ENCODE measurements at regions not wholly inside any gene's neighbourhood (a gene's known extent, or its start where the extent isn't known, plus 50 kb on each side); places are given as distances from the start of the nearest gene placed in this dataset.

DNA sequence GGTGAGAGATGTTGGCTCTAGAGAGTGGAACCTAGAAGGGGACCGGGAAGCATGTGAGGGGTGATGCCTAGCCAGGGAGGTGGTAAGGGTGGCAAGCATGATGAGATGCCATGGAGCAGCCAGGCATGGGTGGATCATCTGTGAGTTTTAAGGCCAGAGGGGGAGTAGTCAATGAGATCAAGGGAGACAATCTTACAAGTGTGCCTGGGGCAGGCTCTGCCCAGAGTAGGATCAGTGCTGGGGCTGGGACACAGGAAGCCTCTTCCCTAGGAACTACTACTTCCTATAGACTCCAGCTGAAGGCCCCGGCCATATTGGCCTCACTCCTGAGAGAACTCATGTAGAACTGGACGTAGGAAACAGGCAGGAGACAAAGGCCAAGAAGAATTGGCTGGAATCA, 192.4 kb upstream of the CSF3R start:
- H3K9me3 ChIP-seq (ENCODE audit: low read depth, low read length, poor library complexity, severe bottlenecking): no peaks in the 10 kb centered on the region
- POLR2A ChIA-PET (ENCODE audit: low non-redundant PET): no interaction called here
- H3K27ac ChIP-seq (ENCODE audit: low read depth, low read length, poor library complexity, severe bottlenecking): no peak overlapping the region
- no peaks in the 10 kb centered on the region for H3K36me3 ChIP-seq (ENCODE audit: insufficient read depth, low read length, poor library complexity, severe bottlenecking)
- intact Hi-C loops (cut with micrococcal nuclease; ENCODE audit: unreplicated experiment): no loop called here
- peaks cover 80% of the 10 kb centered on the region for H3K27me3 ChIP-seq (replicated peaks; ENCODE audit: insufficient read depth, low read depth, low read length, poor library complexity)
- BruUV-seq (replicated peaks): no TSS peak
- H3K4me1 ChIP-seq (ENCODE audit: insufficient read depth, low read length, poor library complexity, severe bottlenecking): no peaks in the 10 kb centered on the region
- no peak overlapping the region for H3K4me3 ChIP-seq (ENCODE audit: low read depth, low read length, poor library complexity, severe bottlenecking)
- CTCF ChIA-PET: no interaction called here
- no peak for TF ChIP-seq EZH2 (IDR thresholded peaks at IDR 0.05; ENCODE audit: borderline replicate concordance, low read depth, low read length, poor library complexity, severe bottlenecking)
- TF ChIP-seq, protein P1, sequence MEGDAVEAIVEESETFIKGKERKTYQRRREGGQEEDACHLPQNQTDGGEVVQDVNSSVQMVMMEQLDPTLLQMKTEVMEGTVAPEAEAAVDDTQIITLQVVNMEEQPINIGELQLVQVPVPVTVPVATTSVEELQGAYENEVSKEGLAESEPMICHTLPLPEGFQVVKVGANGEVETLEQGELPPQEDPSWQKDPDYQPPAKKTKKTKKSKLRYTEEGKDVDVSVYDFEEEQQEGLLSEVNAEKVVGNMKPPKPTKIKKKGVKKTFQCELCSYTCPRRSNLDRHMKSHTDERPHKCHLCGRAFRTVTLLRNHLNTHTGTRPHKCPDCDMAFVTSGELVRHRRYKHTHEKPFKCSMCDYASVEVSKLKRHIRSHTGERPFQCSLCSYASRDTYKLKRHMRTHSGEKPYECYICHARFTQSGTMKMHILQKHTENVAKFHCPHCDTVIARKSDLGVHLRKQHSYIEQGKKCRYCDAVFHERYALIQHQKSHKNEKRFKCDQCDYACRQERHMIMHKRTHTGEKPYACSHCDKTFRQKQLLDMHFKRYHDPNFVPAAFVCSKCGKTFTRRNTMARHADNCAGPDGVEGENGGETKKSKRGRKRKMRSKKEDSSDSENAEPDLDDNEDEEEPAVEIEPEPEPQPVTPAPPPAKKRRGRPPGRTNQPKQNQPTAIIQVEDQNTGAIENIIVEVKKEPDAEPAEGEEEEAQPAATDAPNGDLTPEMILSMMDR (conservative IDR thresholded peaks at IDR 0.05; ENCODE audit: low read depth, low read length): no peak
- DNase-seq (ENCODE audit: low spot score): no peak

DNA sequence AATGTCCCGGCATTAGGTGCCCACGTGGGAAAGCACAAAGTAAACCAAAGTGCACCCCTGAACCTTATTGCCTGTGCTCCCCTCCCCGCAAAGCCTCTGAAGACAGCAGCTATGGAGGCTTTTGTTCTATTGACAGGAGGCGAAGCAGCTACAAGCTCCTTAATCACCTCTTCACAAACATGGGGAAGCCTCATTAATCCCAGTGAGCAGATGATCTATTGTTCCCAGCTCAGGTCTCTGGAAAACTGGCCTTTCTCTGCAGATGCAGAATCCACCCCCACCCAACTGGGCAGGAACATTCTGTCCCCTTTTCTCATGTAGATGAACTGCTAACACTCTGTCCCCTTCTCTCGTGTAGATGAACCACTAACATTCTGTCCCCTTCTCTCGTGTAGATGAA, 190.5 kb upstream of the CSF3R start:
- ChIA-PET CTCF (no interaction called here), POLR2A (ENCODE audit: low non-redundant PET) (no interaction called here)
- BruUV-seq (replicated peaks): no TSS peak
- H3K9me3 ChIP-seq (ENCODE audit: low read depth, low read length, poor library complexity, severe bottlenecking): no peaks in the 10 kb centered on the region
- no peak overlapping the region for H3K4me3 ChIP-seq (ENCODE audit: low read depth, low read length, poor library complexity, severe bottlenecking)
- peaks cover 74% of the 10 kb centered on the region for H3K27me3 ChIP-seq (replicated peaks; ENCODE audit: insufficient read depth, low read depth, low read length, poor library complexity)
- DNase-seq (ENCODE audit: low spot score): no peak
- TF ChIP-seq, protein P1 (conservative IDR thresholded peaks at IDR 0.05; ENCODE audit: low read depth, low read length): no peak
- TF ChIP-seq EZH2 (IDR thresholded peaks at IDR 0.05; ENCODE audit: borderline replicate concordance, low read depth, low read length, poor library complexity, severe bottlenecking): no peak
- no peaks in the 10 kb centered on the region for H3K4me1 ChIP-seq (ENCODE audit: insufficient read depth, low read length, poor library complexity, severe bottlenecking)
- intact Hi-C loops (cut with micrococcal nuclease; ENCODE audit: unreplicated experiment): no loop called here
- no peaks in the 10 kb centered on the region for H3K36me3 ChIP-seq (ENCODE audit: insufficient read depth, low read length, poor library complexity, severe bottlenecking)
- H3K27ac ChIP-seq (ENCODE audit: low read depth, low read length, poor library complexity, severe bottlenecking): no peak overlapping the region

DNA sequence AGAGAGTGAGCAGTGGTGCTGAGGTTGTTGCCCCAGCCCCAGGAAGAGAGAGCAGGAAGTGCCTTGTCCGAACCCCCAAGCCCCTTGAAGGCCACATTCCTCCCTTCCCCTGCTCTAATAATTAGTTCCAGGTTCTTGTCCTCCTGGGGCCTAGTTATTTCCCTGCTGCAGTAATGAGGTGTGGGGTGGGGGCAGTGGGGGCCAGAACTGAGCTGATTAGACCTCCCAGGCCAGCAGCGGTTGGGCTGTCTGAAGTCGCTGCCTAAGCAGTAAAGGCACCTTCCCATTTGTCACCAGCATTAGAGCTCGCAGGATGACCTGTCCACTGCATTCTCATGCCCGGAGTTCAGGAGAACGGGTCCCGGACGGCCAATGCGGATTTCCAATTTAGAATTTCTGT, 186.5 kb upstream of the CSF3R start:
- Histone ChIP-seq H3K9me3 (ENCODE audit: low read depth, low read length, poor library complexity, severe bottlenecking) (no peaks in the 10 kb centered on the region), H3K4me1 (ENCODE audit: insufficient read depth, low read length, poor library complexity, severe bottlenecking) (no peaks in the 10 kb centered on the region), H3K4me3 (ENCODE audit: low read depth, low read length, poor library complexity, severe bottlenecking) (no peak overlapping the region), H3K27ac (ENCODE audit: low read depth, low read length, poor library complexity, severe bottlenecking) (no peak overlapping the region), H3K27me3 (replicated peaks; ENCODE audit: insufficient read depth, low read depth, low read length, poor library complexity) (peaks cover 85% of the 10 kb centered on the region), H3K36me3 (ENCODE audit: insufficient read depth, low read length, poor library complexity, severe bottlenecking) (no peaks in the 10 kb centered on the region)
- intact Hi-C loops (cut with micrococcal nuclease; ENCODE audit: unreplicated experiment): no loop called here
- TF ChIP-seq EZH2 (IDR thresholded peaks at IDR 0.05; ENCODE audit: borderline replicate concordance, low read depth, low read length, poor library complexity, severe bottlenecking): no peak
- TF ChIP-seq, protein P1 (conservative IDR thresholded peaks at IDR 0.05; ENCODE audit: low read depth, low read length): no peak
- no TSS peak for BruUV-seq (replicated peaks)
- no peak for DNase-seq (ENCODE audit: low spot score)
- ChIA-PET POLR2A (ENCODE audit: low non-redundant PET) (no interaction called here), CTCF (no interaction called here)

All from A673 (cell line).